Osteoblast (primary cell): ENCODE measurements at regions not wholly inside any gene's neighbourhood (a gene's known extent, or its start where the extent isn't known, plus 50 kb on each side); places are given as distances from the start of the nearest gene placed in this dataset.

Experiments
- DNase-seq: peaks from one replicate; pipeline ENCODE4 v3.0.0; 2011; ENCODE audit warnings: low spot score, mixed read lengths; ENCODE audit not compliant: insufficient read length; ENCODE audit errors: missing footprints
- H2AFZ ChIP-seq: 2 replicates; pipeline ENCODE4 v1.6.0; 2011; ENCODE audit warnings: mild to moderate bottlenecking, low read length
- H3K27ac ChIP-seq: 2 replicates; pipeline ENCODE4 v1.5.1; 2011; ENCODE audit warnings: mild to moderate bottlenecking, low read depth, low read length, moderate library complexity
- H3K27me3 ChIP-seq: 2 replicates; pipeline ENCODE4 v1.6.0; 2012; ENCODE audit warnings: mild to moderate bottlenecking, control low read depth, inconsistent platforms, low read length, moderate library complexity; ENCODE audit not compliant: insufficient read depth
- H3K36me3 ChIP-seq: 2 replicates; pipeline ENCODE4 v1.5.1; 2011; ENCODE audit warnings: mild to moderate bottlenecking, low read length, control low read depth, moderate library complexity; ENCODE audit not compliant: insufficient read depth
- H3K4me1 ChIP-seq: 2 replicates; pipeline ENCODE4 v1.5.1; 2011; ENCODE audit warnings: mild to moderate bottlenecking, low read length, control low read depth, moderate library complexity; ENCODE audit not compliant: insufficient read depth
- H3K4me2 ChIP-seq: 2 replicates; pipeline ENCODE4 v1.6.0; 2011; ENCODE audit warnings: mild to moderate bottlenecking, low read length; ENCODE audit not compliant: insufficient read depth
- H3K4me3 ChIP-seq: fragments of 200-600 bp; sonication (generic); 3 replicates; pipeline ENCODE4 v1.5.1; 2012; ENCODE audit warnings: mild to moderate bottlenecking, low read length, inconsistent platforms; ENCODE audit not compliant: insufficient read depth
- H3K79me2 ChIP-seq: 2 replicates; pipeline ENCODE4 v1.6.0; 2012; ENCODE audit warnings: mild to moderate bottlenecking, low read length, control low read depth, inconsistent platforms; ENCODE audit not compliant: insufficient read depth
- H3K9me3 ChIP-seq: 2 replicates; pipeline ENCODE4 v1.5.1; 2011; ENCODE audit warnings: low read depth, low read length, control low read depth
- H4K20me1 ChIP-seq: 2 replicates; pipeline ENCODE4 v1.6.0; 2012; ENCODE audit warnings: mild to moderate bottlenecking, low read length, control low read depth; ENCODE audit not compliant: insufficient read depth
- TF ChIP-seq, protein P1 (sequence below): IDR thresholded peaks from 2 replicates; pipeline ENCODE4 v1.5.1; 2011; ENCODE audit warnings: mild to moderate bottlenecking, low read depth, low read length, moderate library complexity; ENCODE audit errors: extremely low read depth

GRCh38 chr7:25515633-25516275 lies 287.5 kb upstream of the NPVF start:
- DNase-seq, result no peak
- Histone ChIP-seq H3K27ac (no peak overlapping the region), H3K36me3 (no peaks in the 10 kb centered on the region), H2AFZ (no peak overlapping the region), H3K4me2 (no peak overlapping the region), H4K20me1 (no peaks in the 10 kb centered on the region), H3K4me3 (no peak overlapping the region), H3K79me2 (no peaks in the 10 kb centered on the region), H3K4me1 (no peaks in the 10 kb centered on the region), H3K9me3 (no peaks in the 10 kb centered on the region), H3K27me3 (no peaks in the 10 kb centered on the region)
- TF ChIP-seq, protein P1, sequence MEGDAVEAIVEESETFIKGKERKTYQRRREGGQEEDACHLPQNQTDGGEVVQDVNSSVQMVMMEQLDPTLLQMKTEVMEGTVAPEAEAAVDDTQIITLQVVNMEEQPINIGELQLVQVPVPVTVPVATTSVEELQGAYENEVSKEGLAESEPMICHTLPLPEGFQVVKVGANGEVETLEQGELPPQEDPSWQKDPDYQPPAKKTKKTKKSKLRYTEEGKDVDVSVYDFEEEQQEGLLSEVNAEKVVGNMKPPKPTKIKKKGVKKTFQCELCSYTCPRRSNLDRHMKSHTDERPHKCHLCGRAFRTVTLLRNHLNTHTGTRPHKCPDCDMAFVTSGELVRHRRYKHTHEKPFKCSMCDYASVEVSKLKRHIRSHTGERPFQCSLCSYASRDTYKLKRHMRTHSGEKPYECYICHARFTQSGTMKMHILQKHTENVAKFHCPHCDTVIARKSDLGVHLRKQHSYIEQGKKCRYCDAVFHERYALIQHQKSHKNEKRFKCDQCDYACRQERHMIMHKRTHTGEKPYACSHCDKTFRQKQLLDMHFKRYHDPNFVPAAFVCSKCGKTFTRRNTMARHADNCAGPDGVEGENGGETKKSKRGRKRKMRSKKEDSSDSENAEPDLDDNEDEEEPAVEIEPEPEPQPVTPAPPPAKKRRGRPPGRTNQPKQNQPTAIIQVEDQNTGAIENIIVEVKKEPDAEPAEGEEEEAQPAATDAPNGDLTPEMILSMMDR, result no peak

DNA sequence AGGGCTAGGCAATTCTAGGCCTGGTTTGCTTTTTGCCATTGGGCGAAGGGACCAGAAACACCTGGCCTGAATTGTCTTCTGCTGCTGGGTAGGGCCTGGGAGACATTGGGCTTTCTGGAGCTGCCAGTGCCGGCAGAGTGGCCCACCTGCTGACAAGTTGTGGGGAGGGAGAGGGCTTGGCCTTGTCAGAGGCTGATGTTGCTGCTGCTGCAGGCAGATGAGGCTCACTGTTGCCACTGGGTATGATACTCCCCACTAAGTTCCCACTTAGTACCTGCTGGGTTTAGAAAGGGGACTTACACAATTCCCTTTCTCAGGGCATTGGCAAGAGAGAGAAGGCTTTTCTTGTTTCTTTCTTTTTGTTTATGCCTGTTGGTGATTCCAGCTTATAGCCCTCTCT lies 289.6 kb upstream of the NPVF start:
- TF ChIP-seq, protein P1, result no peak
- H3K79me2 ChIP-seq, result no peaks in the 10 kb centered on the region
- H2AFZ ChIP-seq, result no peak overlapping the region
- no peak overlapping the region for H3K4me3 ChIP-seq
- no peaks in the 10 kb centered on the region for H3K27me3 ChIP-seq
- no peak overlapping the region for H3K4me2 ChIP-seq
- H3K9me3 ChIP-seq, result no peaks in the 10 kb centered on the region
- no peaks in the 10 kb centered on the region for H4K20me1 ChIP-seq
- no peaks in the 10 kb centered on the region for H3K36me3 ChIP-seq
- no peak overlapping the region for H3K27ac ChIP-seq
- no peaks in the 10 kb centered on the region for H3K4me1 ChIP-seq
- DNase-seq, result no peak

GRCh38 chr7:25520017-25520416 lies 291.7 kb upstream of the NPVF start:
- Histone ChIP-seq H3K79me2 (no peaks in the 10 kb centered on the region), H2AFZ (no peak overlapping the region), H3K27ac (no peak overlapping the region), H3K4me2 (no peak overlapping the region), H3K4me3 (no peak overlapping the region), H3K9me3 (no peaks in the 10 kb centered on the region), H4K20me1 (no peaks in the 10 kb centered on the region), H3K27me3 (no peaks in the 10 kb centered on the region), H3K36me3 (no peaks in the 10 kb centered on the region), H3K4me1 (no peaks in the 10 kb centered on the region)
- DNase-seq, result no peak
- TF ChIP-seq, protein P1, result no peak

GRCh38 chr7:25520516-25520915 lies 292.2 kb upstream of the NPVF start:
- Histone ChIP-seq H2AFZ (no peak overlapping the region), H4K20me1 (no peaks in the 10 kb centered on the region), H3K36me3 (no peaks in the 10 kb centered on the region), H3K4me1 (no peaks in the 10 kb centered on the region), H3K27me3 (no peaks in the 10 kb centered on the region), H3K4me2 (no peak overlapping the region), H3K79me2 (no peaks in the 10 kb centered on the region), H3K4me3 (no peak overlapping the region), H3K27ac (no peak overlapping the region), H3K9me3 (no peaks in the 10 kb centered on the region)
- DNase-seq, result no peak
- TF ChIP-seq, protein P1, result no peak
